Endothelial cell (in vitro differentiated cells): ENCODE measurements at regions not wholly inside any gene's neighbourhood (a gene's known extent, or its start where the extent isn't known, plus 50 kb on each side); places are given as distances from the start of the nearest gene placed in this dataset.

Source experiments
- DNase-seq: peaks from one replicate; pipeline ENCODE4 v3.0.0; 2021; ENCODE audit warnings: low spot score
- H3K27ac Mint-ChIP-seq: one replicate; pipeline ENCODE4 v1.8.0; 2021; ENCODE audit warnings: mixed read lengths, inconsistent platforms; ENCODE audit not compliant: unreplicated experiment
- H3K27me3 Mint-ChIP-seq: one replicate; pipeline ENCODE4 v1.8.0; 2021; ENCODE audit warnings: mild to moderate bottlenecking, moderate library complexity, mixed read lengths, inconsistent platforms; ENCODE audit not compliant: unreplicated experiment
- H3K36me3 Mint-ChIP-seq: one replicate; pipeline ENCODE4 v1.8.0; 2021; ENCODE audit warnings: mild to moderate bottlenecking, low read depth, mixed read lengths, inconsistent platforms; ENCODE audit not compliant: unreplicated experiment
- H3K4me1 Mint-ChIP-seq: one replicate; pipeline ENCODE4 v1.8.0; 2021; ENCODE audit warnings: mild to moderate bottlenecking, mixed read lengths, inconsistent platforms; ENCODE audit not compliant: unreplicated experiment
- H3K4me3 Mint-ChIP-seq: one replicate; pipeline ENCODE4 v1.8.0; 2021; ENCODE audit warnings: mild to moderate bottlenecking, mixed read lengths, inconsistent platforms; ENCODE audit not compliant: unreplicated experiment
- H3K9me3 Mint-ChIP-seq: one replicate; pipeline ENCODE4 v1.8.0; 2021; ENCODE audit warnings: mixed read lengths, inconsistent platforms; ENCODE audit not compliant: unreplicated experiment
- CTCF ChIP-seq: fragments of 200-600 bp; sonication (generic); IDR thresholded peaks from one replicate; pipeline ENCODE4 v1.5.0; 2021; ENCODE audit warnings: antibody characterized with exemption; ENCODE audit not compliant: unreplicated experiment

GRCh38 chr3:3315846-3316245, 136.4 kb upstream of the CRBN start:
- H3K4me3 Mint-ChIP-seq: no peak overlapping the region
- no peak overlapping the region for H3K27ac Mint-ChIP-seq
- TF ChIP-seq CTCF: no peak
- H3K9me3 Mint-ChIP-seq: peaks cover 41% of the 10 kb centered on the region
- no peaks in the 10 kb centered on the region for H3K4me1 Mint-ChIP-seq
- no peak for DNase-seq
- H3K27me3 Mint-ChIP-seq: no peaks in the 10 kb centered on the region
- peaks cover 6% of the 10 kb centered on the region for H3K36me3 Mint-ChIP-seq

GRCh38 chr3:3309887-3310286, 130.4 kb upstream of the CRBN start:
- Mint-ChIP-seq H3K4me1 (no peaks in the 10 kb centered on the region), H3K36me3 (peaks cover 6% of the 10 kb centered on the region), H3K4me3 (no peak overlapping the region), H3K27ac (no peak overlapping the region), H3K27me3 (no peaks in the 10 kb centered on the region), H3K9me3 (peaks cover 41% of the 10 kb centered on the region)
- no peak for DNase-seq
- no peak for TF ChIP-seq CTCF

GRCh38 chr3:3308809-3309208, 129.3 kb upstream of the CRBN start:
- no peak for TF ChIP-seq CTCF
- DNase-seq: no peak
- Mint-ChIP-seq H3K36me3 (peaks cover 6% of the 10 kb centered on the region), H3K9me3 (peaks cover 40% of the 10 kb centered on the region), H3K27ac (no peak overlapping the region), H3K4me1 (no peaks in the 10 kb centered on the region), H3K4me3 (no peak overlapping the region), H3K27me3 (no peaks in the 10 kb centered on the region)

- no peaks in the 10 kb centered on the region for H3K4me1 Mint-ChIP-seq
- no peak overlapping the region for H3K27ac Mint-ChIP-seq
- no peak for DNase-seq
- no peaks in the 10 kb centered on the region for H3K27me3 Mint-ChIP-seq
- peaks cover 43% of the 10 kb centered on the region for H3K9me3 Mint-ChIP-seq
- H3K36me3 Mint-ChIP-seq: peaks cover 6% of the 10 kb centered on the region
- no peak overlapping the region for H3K4me3 Mint-ChIP-seq
- no peak for TF ChIP-seq CTCF
These were observed 128.0 kb upstream of the CRBN start for GRCh38 chr3:3307491-3307890.

DNA sequence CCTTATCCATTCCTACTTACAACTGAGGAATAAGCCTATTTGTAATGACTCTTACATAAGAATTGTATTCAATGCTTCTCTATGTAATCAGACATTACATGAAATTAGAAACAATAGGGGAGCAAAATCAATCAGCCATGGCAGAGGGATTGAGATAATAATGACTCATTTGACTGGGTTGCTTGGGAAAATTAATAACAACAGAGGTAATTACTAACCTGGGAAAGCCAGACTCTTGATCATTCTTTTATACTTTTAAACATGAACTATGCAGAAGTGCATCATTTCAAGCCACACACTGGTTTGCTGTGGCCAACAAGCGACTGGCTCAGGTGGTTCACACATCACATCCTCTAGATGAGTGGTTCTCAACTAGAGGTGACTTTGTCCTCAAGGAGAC, 126.3 kb upstream of the CRBN start:
- Mint-ChIP-seq H3K36me3 (peaks cover 10% of the 10 kb centered on the region), H3K27me3 (no peaks in the 10 kb centered on the region), H3K27ac (no peak overlapping the region), H3K9me3 (peaks cover 38% of the 10 kb centered on the region), H3K4me1 (no peaks in the 10 kb centered on the region), H3K4me3 (no peak overlapping the region)
- TF ChIP-seq CTCF: no peak
- DNase-seq: no peak
